NK-92 treated with Interleukin-12 subunit alpha and Interleukin-12 subunit beta, amount 100 ng/mL, for 24 hours (cell line): ENCODE measurements at regions not wholly inside any gene's neighbourhood (a gene's known extent, or its start where the extent isn't known, plus 50 kb on each side); places are given as distances from the start of the nearest gene placed in this dataset.

Source experiments
- DNase-seq: peaks from one replicate; lab custom pipeline; 2025; lab: John Stamatoyannopoulos, UW

GRCh38 chr4:138858419-138858818, 157.2 kb upstream of the NOCT start:
- no peak for DNase-seq

GRCh38 chr4:138857416-138857815, 158.2 kb upstream of the NOCT start:
- DNase-seq, result no peak

GRCh38 chr4:138852681-138853080, 162.9 kb upstream of the NOCT start:
- no peak for DNase-seq

GRCh38 chr4:138851391-138852335, 163.9 kb upstream of the NOCT start:
- no peak for DNase-seq

- DNase-seq, result no peak
Observed at GRCh38 chr4:138845664-138846063, 169.9 kb upstream of the NOCT start.

- no peak for DNase-seq
Observed at GRCh38 chr4:138845054-138845453, 170.5 kb upstream of the NOCT start.

GRCh38 chr4:138843616-138844015, 172.0 kb upstream of the NOCT start:
- DNase-seq, result no peak

GRCh38 chr4:138841343-138841742, 174.2 kb upstream of the NOCT start:
- DNase-seq, result no peak

- DNase-seq, result no peak
Observed at GRCh38 chr4:138838251-138838650, 177.3 kb upstream of the NOCT start.

- DNase-seq, result no peak
Observed at GRCh38 chr4:138835832-138836533, 179.6 kb upstream of the NOCT start.

- no peak for DNase-seq
Observed at GRCh38 chr4:138833974-138834373, 181.6 kb upstream of the NOCT start.

- no peak for DNase-seq
Observed at GRCh38 chr4:138832563-138832962, 183.0 kb upstream of the NOCT start.

- DNase-seq, result no peak
Observed at GRCh38 chr4:138831948-138832347, 183.6 kb upstream of the NOCT start.

- no peak for DNase-seq
Observed at GRCh38 chr4:138828926-138829325, 186.7 kb upstream of the NOCT start.

GRCh38 chr4:138826754-138827153, 188.8 kb upstream of the NOCT start:
- no peak for DNase-seq

GRCh38 chr4:138826322-138826721, 189.3 kb upstream of the NOCT start:
- no peak for DNase-seq

GRCh38 chr4:138821331-138821730, 194.2 kb upstream of the NOCT start:
- no peak for DNase-seq

- no peak for DNase-seq
Observed at GRCh38 chr4:138816875-138817274, 198.7 kb upstream of the NOCT start.

GRCh38 chr4:138815811-138816210, 199.8 kb upstream of the NOCT start:
- DNase-seq, result no peak

GRCh38 chr4:138805736-138806135, 209.8 kb upstream of the NOCT start:
- DNase-seq, result no peak

- no peak for DNase-seq
Observed at GRCh38 chr4:138804711-138805110, 210.9 kb upstream of the NOCT start.

- no peak for DNase-seq
Observed at GRCh38 chr4:138803051-138803450, 212.5 kb upstream of the NOCT start.

GRCh38 chr4:138802499-138802898, 213.1 kb upstream of the NOCT start:
- no peak for DNase-seq
